ENCODE measurements at regions not wholly inside any gene's neighbourhood (a gene's known extent, or its start where the extent isn't known, plus 50 kb on each side); places are given as distances from the start of the nearest gene placed in this dataset.

- H3K4me3 ChIP-seq (replicated peaks in 1 of 3; ENCODE audit: insufficient read depth in 1 of 3, low read depth in 2 of 3, low read length in 3 of 3), result no peak overlapping the region
- no peak for DNase-seq (ENCODE audit: low spot score)
- FAIRE-seq, result no peak
- H3K79me2 ChIP-seq (ENCODE audit: insufficient read depth, low read length), result no peaks in the 10 kb centered on the region
- peaks cover 0 to 20% of the 10 kb centered on the region in 2 experiments; a peak in 1 of 5 replicates for H3K27me3 ChIP-seq (ENCODE audit: control insufficient read depth in 1 of 2, insufficient read depth in 2 of 2, low read length in 2 of 2)
- no peaks in the 10 kb centered on the region for H3K36me3 ChIP-seq (replicated peaks in 1 of 2; ENCODE audit: control insufficient read depth in 1 of 2, insufficient read depth in 2 of 2, low read length in 2 of 2)
- no TSS peak for BruUV-seq (replicated peaks)
- no peaks in the 10 kb centered on the region for H4K20me1 ChIP-seq (ENCODE audit: insufficient read depth, low read length)
- ChIA-PET CTCF (ENCODE audit: low intra/inter-chr PET ratio, low total read pairs) (no interaction called here), POLR2A (no interaction called here)
- no peak overlapping the region for H3K4me2 ChIP-seq (ENCODE audit: low read depth, low read length)
- TF ChIP-seq MAFF (IDR thresholded peaks at IDR 0.05; ENCODE audit: low read depth, low read length), result peak; percentile 62
- TF ChIP-seq MAFK (conservative IDR thresholded peaks at IDR 0.05 in 1 of 2, IDR thresholded peaks at IDR 0.05 in 1 of 2; ENCODE audit: low read length in 2 of 2), result peak; percentile 34 to 76; a peak in 3 of 4 replicates
- no peak for TF ChIP-seq TSC22D2 (CRISPR knock-in tag; IDR thresholded peaks at IDR 0.05; ENCODE audit: borderline replicate concordance)
- H3K27ac ChIP-seq (ENCODE audit: extremely low read length, insufficient read depth, low read length), result no peak overlapping the region
- in situ Hi-C loops (cut with HindIII; ENCODE audit: extremely low pct_ligation_motif_present, low pct_unique_long_range_greater_than_20kb) (no loop called here), intact Hi-C loops (cut with micrococcal nuclease; ENCODE audit: unreplicated experiment) (no loop called here)
- H2AFZ ChIP-seq (ENCODE audit: low read length), result no peak overlapping the region
- H3K4me1 ChIP-seq (ENCODE audit: insufficient read depth, low read length), result no peaks in the 10 kb centered on the region
- no peaks in the 10 kb centered on the region for H3K9me3 ChIP-seq (ENCODE audit: low read length)
- WGBS (ENCODE audit: low lambda C conversion rate), result 2% methylated on average over 1 of the region's 1 CpG
- no peak for ATAC-seq
- no peak overlapping the region for H3K9ac ChIP-seq (ENCODE audit: insufficient read depth, low read depth, low read length)
Measured at GRCh38 chr2:217031445-217031844, 171.6 kb upstream of the TNP1 start.

GRCh38 chr2:217030081-217030480 lies 170.2 kb upstream of the TNP1 start:
- TF ChIP-seq ZNF547 (CRISPR knock-in tag; IDR thresholded peaks at IDR 0.05) (no peak), MNT (IDR thresholded peaks at IDR 0.05) (peak; percentile 92), NR3C1 (CRISPR knock-in tag; IDR thresholded peaks at IDR 0.05) (no peak), ZNF329 (CRISPR knock-in tag; IDR thresholded peaks at IDR 0.05; ENCODE audit: low read depth) (no peak), GATAD1 (CRISPR knock-in tag; IDR thresholded peaks at IDR 0.05) (no peak), SMYD3 (CRISPR knock-in tag; IDR thresholded peaks at IDR 0.05) (no peak), REXO4 (CRISPR knock-in tag; IDR thresholded peaks at IDR 0.05; ENCODE audit: borderline replicate concordance) (no peak), CBFB (CRISPR knock-in tag; IDR thresholded peaks at IDR 0.05) (no peak), MEIS1 (CRISPR knock-in tag; IDR thresholded peaks at IDR 0.05; ENCODE audit: borderline replicate concordance) (no peak)
- POLR2A ChIA-PET, result no interaction called here
- no peak overlapping the region for H3K27ac ChIP-seq (ENCODE audit: extremely low read length, insufficient read depth, low read length)
- 0% methylated on average over 6 of the region's 6 CpGs for WGBS (ENCODE audit: low lambda C conversion rate)
- in situ Hi-C loops (cut with HindIII; ENCODE audit: extremely low pct_ligation_motif_present, low pct_unique_long_range_greater_than_20kb), result no loop called here
- no peaks in the 10 kb centered on the region for H4K20me1 ChIP-seq (ENCODE audit: insufficient read depth, low read length)
- H3K4me3 ChIP-seq (replicated peaks in 1 of 3; ENCODE audit: insufficient read depth in 1 of 3, low read depth in 2 of 3, low read length in 3 of 3), result no peak overlapping the region
- no peak overlapping the region for H2AFZ ChIP-seq (ENCODE audit: low read length)
- H3K9me3 ChIP-seq (ENCODE audit: low read length), result no peaks in the 10 kb centered on the region
- H3K4me2 ChIP-seq (ENCODE audit: low read depth, low read length), result no peak overlapping the region
- H3K36me3 ChIP-seq (replicated peaks in 1 of 2; ENCODE audit: control insufficient read depth in 1 of 2, insufficient read depth in 2 of 2, low read length in 2 of 2), result no peaks in the 10 kb centered on the region
- no peak overlapping the region for H3K9ac ChIP-seq (ENCODE audit: insufficient read depth, low read depth, low read length)
- no peaks in the 10 kb centered on the region for H3K4me1 ChIP-seq (ENCODE audit: insufficient read depth, low read length)
- ATAC-seq (no peak), DNase-seq (ENCODE audit: low spot score) (no peak), FAIRE-seq (no peak)
- no peaks in the 10 kb centered on the region for H3K79me2 ChIP-seq (ENCODE audit: insufficient read depth, low read length)
- no TSS peak for BruUV-seq (replicated peaks)
- intact Hi-C loops (cut with micrococcal nuclease; ENCODE audit: unreplicated experiment), result no loop called here
- H3K27me3 ChIP-seq (ENCODE audit: control insufficient read depth in 1 of 2, insufficient read depth in 2 of 2, low read length in 2 of 2), result peaks cover 0 to 17% of the 10 kb centered on the region in 2 experiments; a peak in 1 of 5 replicates
- CTCF ChIA-PET (ENCODE audit: low intra/inter-chr PET ratio, low total read pairs), result no interaction called here
